PC-9 (cell line): ENCODE measurements at regions not wholly inside any gene's neighbourhood (a gene's known extent, or its start where the extent isn't known, plus 50 kb on each side); places are given as distances from the start of the nearest gene placed in this dataset.
A peak's percentile ranks its signal among the peaks of the same experiment; 100 is the strongest.

ENCODE experiments used
- BruUV-seq: library from RNA; stranded (reverse); fragments of 400-500 nt; replicated peaks from 2 replicates; lab custom pipeline; 2021; lab: Mats Ljungman, UMichigan
- CTCF ChIA-PET: fragments of 300-600 bp; sonication (Branson Sonifier 250); formaldehyde crosslinking; loops from one replicate; lab custom pipeline; 2022; ENCODE audit warnings: antibody characterized with exemption; lab: Charles Lee
- POLR2A ChIA-PET: fragments of 300-600 bp; sonication (Branson Sonifier 250); formaldehyde crosslinking; loops from one replicate; lab custom pipeline; 2022; ENCODE audit warnings: antibody characterized with exemption; ENCODE audit not compliant: unreplicated experiment; lab: Charles Lee
- DNase-seq, 2 experiments: peaks; one replicate each; pipeline versions ENCODE4 v3.0.0 to v3.0.0-alpha.2; 2015 to 2022; ENCODE audit warnings: mixed read lengths in 1 of 2
- H2AFZ ChIP-seq: fragments of 200-600 bp; sonication (generic); 2 replicates; pipeline ENCODE4 v1.8.1; 2017; ENCODE audit warnings: antibody characterized with exemption
- H3F3A ChIP-seq: fragments of 200-600 bp; sonication (generic); 2 replicates; pipeline ENCODE4 v1.8.1; 2017; ENCODE audit warnings: antibody characterized with exemption, mild to moderate bottlenecking, low read depth; ENCODE audit not compliant: insufficient read depth
- H3K27ac ChIP-seq: fragments of 200-600 bp; sonication (generic); 2 replicates; pipeline ENCODE4 v1.6.1; 2016; ENCODE audit warnings: mixed run types
- H3K27me3 ChIP-seq: fragments of 200-600 bp; sonication (generic); 2 replicates; pipeline ENCODE4 v1.6.1; 2016; ENCODE audit warnings: low read depth, mixed run types; ENCODE audit not compliant: insufficient read depth
- H3K36me3 ChIP-seq: fragments of 200-600 bp; sonication (generic); 2 replicates; pipeline ENCODE4 v1.6.1; 2016; ENCODE audit warnings: low read depth, mixed run types
- H3K4me1 ChIP-seq: fragments of 200-600 bp; sonication (generic); replicated peaks from 2 replicates; pipeline ENCODE4 v1.6.1; 2016; ENCODE audit warnings: mixed run types; ENCODE audit not compliant: insufficient read depth
- H3K4me2 ChIP-seq: fragments of 200-600 bp; sonication (generic); 2 replicates; pipeline ENCODE4 v1.6.1; 2017; ENCODE audit warnings: mixed run types
- H3K4me3 ChIP-seq: fragments of 200-600 bp; sonication (generic); 2 replicates; pipeline ENCODE4 v1.6.1; 2016; ENCODE audit warnings: mixed run types
- H3K79me2 ChIP-seq: fragments of 200-600 bp; sonication (generic); 2 replicates; pipeline ENCODE4 v1.6.1; 2017; ENCODE audit warnings: low read depth, mixed run types
- H3K9me2 ChIP-seq: fragments of 200-600 bp; sonication (generic); 2 replicates; pipeline ENCODE4 v1.8.1; 2017; ENCODE audit warnings: mild to moderate bottlenecking; ENCODE audit not compliant: insufficient read depth
- H3K9me3 ChIP-seq: fragments of 200-600 bp; sonication (generic); 2 replicates; pipeline ENCODE4 v1.8.1; 2016; ENCODE audit warnings: low read depth; ENCODE audit not compliant: insufficient read depth
- H4K20me1 ChIP-seq: fragments of 200-600 bp; sonication (generic); 2 replicates; pipeline ENCODE4 v1.8.1; 2017; ENCODE audit not compliant: insufficient read depth
- EZH2 ChIP-seq: fragments of 200-600 bp; sonication (generic); IDR thresholded peaks from 2 replicates; pipeline ENCODE4 v1.8.0; 2017; ENCODE audit warnings: antibody characterized with exemption, low read depth
- intact Hi-C: fragments of 100-400 bp; cut with micrococcal nuclease; formaldehyde crosslinking; loops from one replicate; pipeline ENCODE4 v1.10.0; 2022; ENCODE audit not compliant: unreplicated experiment
- TF ChIP-seq, protein P1 (sequence below): fragments of 200-600 bp; sonication (generic); conservative IDR thresholded peaks from 2 replicates; pipeline ENCODE4 v1.6.1; 2017; ENCODE audit warnings: mixed run types, antibody characterized with exemption, mild to moderate bottlenecking, moderate library complexity

DNA sequence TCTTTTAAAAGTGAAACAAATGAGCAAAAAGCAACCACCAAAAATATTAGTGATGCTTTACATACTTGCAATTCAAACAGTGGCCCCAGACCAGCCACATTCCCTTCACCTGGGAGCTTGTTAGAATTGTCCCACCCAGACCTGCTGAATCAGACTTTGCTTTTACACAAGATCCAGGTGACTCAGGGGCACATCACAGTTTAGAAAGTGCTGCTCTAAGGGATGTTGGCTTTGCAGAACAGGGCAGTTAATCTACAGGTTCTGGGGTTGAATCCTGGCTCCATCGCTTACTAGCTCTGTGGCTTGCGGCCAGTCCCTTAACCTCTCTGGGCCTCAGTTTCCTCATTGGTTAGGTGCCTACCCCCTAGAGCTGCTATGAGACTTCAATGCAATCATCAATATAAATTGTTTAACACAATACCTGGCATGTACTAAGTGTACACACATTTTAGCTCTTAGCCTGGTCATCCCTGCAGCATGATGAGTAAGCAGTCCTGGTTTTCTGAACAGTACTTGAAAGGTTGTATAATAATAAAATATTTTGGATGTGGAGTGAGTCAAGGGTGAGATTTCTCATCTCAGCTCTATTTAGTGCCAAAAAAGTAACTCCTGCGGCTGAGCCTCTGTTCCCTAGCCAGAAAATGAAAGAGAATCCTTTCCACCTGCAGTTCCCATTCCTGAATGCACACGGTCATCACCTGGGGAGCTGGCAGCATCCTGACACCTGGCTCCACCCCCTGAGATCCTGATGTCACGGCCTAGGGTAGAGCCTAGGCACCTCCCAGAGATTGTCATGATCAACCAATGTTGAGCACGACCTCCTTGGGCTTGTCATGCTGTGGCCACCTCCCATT, 162.7 kb downstream of the ANKRD60 start:
- BruUV-seq, result TSS peak; percentile 75

DNA sequence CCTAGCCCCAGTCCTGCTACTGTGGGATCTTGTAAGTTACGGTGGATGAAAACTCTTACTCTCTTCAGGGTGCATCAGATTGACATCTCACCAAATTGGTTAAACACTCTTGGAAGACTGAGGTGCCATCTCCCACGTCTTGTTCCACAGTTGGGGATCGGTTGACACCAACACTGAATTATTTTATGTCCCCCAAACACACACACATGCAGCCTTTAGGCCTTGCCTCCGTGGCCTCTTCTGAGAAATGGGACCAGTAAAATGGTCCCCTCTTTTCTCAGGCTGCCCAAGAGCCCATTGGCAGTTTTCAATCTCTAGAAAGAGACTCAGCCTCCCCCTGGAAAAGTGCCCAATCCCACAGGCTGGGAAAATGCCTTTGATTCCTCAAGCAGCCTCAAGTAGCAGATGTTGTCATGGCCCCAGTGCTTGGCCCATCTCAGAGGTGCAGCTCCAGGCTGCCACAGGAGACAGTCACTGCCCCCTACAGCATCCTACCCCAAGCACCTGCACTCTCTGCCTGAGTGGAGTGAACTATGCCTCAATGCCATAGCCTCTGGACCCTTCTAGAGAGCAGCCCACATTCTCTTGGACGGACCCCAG, 163.9 kb downstream of the ANKRD60 start:
- DNase-seq, result no peak
- no TSS peak for BruUV-seq
- POLR2A ChIA-PET, result no interaction called here
- TF ChIP-seq, protein P1, sequence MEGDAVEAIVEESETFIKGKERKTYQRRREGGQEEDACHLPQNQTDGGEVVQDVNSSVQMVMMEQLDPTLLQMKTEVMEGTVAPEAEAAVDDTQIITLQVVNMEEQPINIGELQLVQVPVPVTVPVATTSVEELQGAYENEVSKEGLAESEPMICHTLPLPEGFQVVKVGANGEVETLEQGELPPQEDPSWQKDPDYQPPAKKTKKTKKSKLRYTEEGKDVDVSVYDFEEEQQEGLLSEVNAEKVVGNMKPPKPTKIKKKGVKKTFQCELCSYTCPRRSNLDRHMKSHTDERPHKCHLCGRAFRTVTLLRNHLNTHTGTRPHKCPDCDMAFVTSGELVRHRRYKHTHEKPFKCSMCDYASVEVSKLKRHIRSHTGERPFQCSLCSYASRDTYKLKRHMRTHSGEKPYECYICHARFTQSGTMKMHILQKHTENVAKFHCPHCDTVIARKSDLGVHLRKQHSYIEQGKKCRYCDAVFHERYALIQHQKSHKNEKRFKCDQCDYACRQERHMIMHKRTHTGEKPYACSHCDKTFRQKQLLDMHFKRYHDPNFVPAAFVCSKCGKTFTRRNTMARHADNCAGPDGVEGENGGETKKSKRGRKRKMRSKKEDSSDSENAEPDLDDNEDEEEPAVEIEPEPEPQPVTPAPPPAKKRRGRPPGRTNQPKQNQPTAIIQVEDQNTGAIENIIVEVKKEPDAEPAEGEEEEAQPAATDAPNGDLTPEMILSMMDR, result no peak
- TF ChIP-seq EZH2, result no peak
- Histone ChIP-seq H2AFZ (no peak overlapping the region), H3F3A (peaks cover 29% of the 10 kb centered on the region), H3K4me2 (peak overlapping the region; percentile 52; the same call in 1 of the 2 replicates), H3K27me3 (no peaks in the 10 kb centered on the region), H3K4me3 (no peak overlapping the region), H3K27ac (peak overlapping the region; percentile 78; the same call in 1 of the 2 replicates), H3K79me2 (no peaks in the 10 kb centered on the region), H3K9me2 (no peaks in the 10 kb centered on the region), H4K20me1 (no peaks in the 10 kb centered on the region), H3K9me3 (0 out of 2 replicates have a peak, but pooled peaks cover 10% of the 10 kb centered on the region), H3K4me1 (peaks cover 27% of the 10 kb centered on the region), H3K36me3 (no peaks in the 10 kb centered on the region)
- CTCF ChIA-PET, result no interaction called here
- intact Hi-C loops, result no loop called here

More for the DNA sequence above, 162.7 kb downstream of the ANKRD60 start:
- Histone ChIP-seq H3K27ac (peak overlapping the region; percentile 78), H3K9me3 (0 out of 2 replicates have a peak, but pooled peaks cover 10% of the 10 kb centered on the region), H3K4me1 (peaks cover 27% of the 10 kb centered on the region), H3K9me2 (no peaks in the 10 kb centered on the region), H3K4me2 (peak overlapping the region; percentile 52), H3K27me3 (no peaks in the 10 kb centered on the region), H4K20me1 (no peaks in the 10 kb centered on the region), H3K36me3 (no peaks in the 10 kb centered on the region), H2AFZ (no peak overlapping the region), H3K4me3 (no peak overlapping the region), H3F3A (peaks cover 29% of the 10 kb centered on the region), H3K79me2 (no peaks in the 10 kb centered on the region)
- ChIA-PET POLR2A (interaction anchor here (0.6 kb wide), 1 partner anchor 21 kb away, joined by 4 read pairs; no protein-coding TSS in a partner anchor), CTCF (interaction anchor here (0.6 to 1.0 kb wide), 3 partner anchors 15 to 443 kb away, joined by 3 to 17 read pairs (median 5); no protein-coding TSS in a partner anchor)
- intact Hi-C loops, result no loop called here
- no peak for TF ChIP-seq EZH2
- TF ChIP-seq, protein P1, result no peak
- peak; percentile 45 to 86 for DNase-seq

DNA sequence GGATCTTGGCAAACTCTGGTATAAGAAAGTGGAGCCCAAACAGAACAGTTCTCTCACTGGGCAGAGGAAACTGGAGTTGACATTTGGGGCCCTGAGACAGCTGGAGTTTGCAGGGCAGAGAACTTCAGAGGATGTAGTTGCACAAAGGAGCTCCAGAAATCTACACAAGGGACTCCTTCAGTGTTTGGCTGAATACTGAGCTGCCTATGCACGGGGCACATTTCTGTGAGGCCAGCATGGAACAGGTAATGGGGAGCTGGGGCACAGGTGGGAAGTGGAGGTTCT, 169.3 kb downstream of the ANKRD60 start:
- H3K27ac ChIP-seq, result no peak overlapping the region

More for the DNA sequence above, 169.3 kb downstream of the ANKRD60 start:
- Histone ChIP-seq H3K4me3 (no peak overlapping the region), H3F3A (no peaks in the 10 kb centered on the region), H3K9me2 (no peaks in the 10 kb centered on the region), H4K20me1 (no peaks in the 10 kb centered on the region), H3K9me3 (0 out of 2 replicates have a peak, but pooled peaks cover 10% of the 10 kb centered on the region), H3K4me1 (no peaks in the 10 kb centered on the region), H3K27me3 (no peaks in the 10 kb centered on the region), H3K79me2 (no peaks in the 10 kb centered on the region), H3K36me3 (no peaks in the 10 kb centered on the region), H2AFZ (no peak overlapping the region), H3K4me2 (no peak overlapping the region)
- POLR2A ChIA-PET, result no interaction called here
- no TSS peak for BruUV-seq
- no peak for TF ChIP-seq EZH2
- TF ChIP-seq, protein P1, result no peak
- intact Hi-C loops, result no loop called here
- DNase-seq, result no peak
- CTCF ChIA-PET, result no interaction called here
